ENCODE measurements at regions not wholly inside any gene's neighbourhood (a gene's known extent, or its start where the extent isn't known, plus 50 kb on each side); places are given as distances from the start of the nearest gene placed in this dataset.

- no peaks in the 10 kb centered on the region for H3K4me1 ChIP-seq (ENCODE audit: control insufficient read depth, insufficient read depth, low read length)
- no peaks in the 10 kb centered on the region for H3K9me3 ChIP-seq (ENCODE audit: control insufficient read depth, low read length)
- 89 to 100% methylated on average over 1 to 2 of the region's 3 CpGs for WGBS, 2 experiments (ENCODE audit: insufficient coverage in 1 of 2, insufficient read length in 1 of 2)
- no peaks in the 10 kb centered on the region for H3K27me3 ChIP-seq (ENCODE audit: control insufficient read depth, insufficient read depth, low read length, poor library complexity, severe bottlenecking)
- no peaks in the 10 kb centered on the region for H3K36me3 ChIP-seq (ENCODE audit: control insufficient read depth, insufficient read depth, low read length)
- peaks cover 3% of the 10 kb centered on the region for H3K9me3 Mint-ChIP-seq
- no peak overlapping the region for H3K9ac ChIP-seq (ENCODE audit: extremely low read depth, low read length, poor library complexity, severe bottlenecking)
- no peak overlapping the region for H3K4me3 ChIP-seq (ENCODE audit: low read length)
- H3K27me3 Mint-ChIP-seq (ENCODE audit: insufficient read depth) = no peaks in the 10 kb centered on the region
- no peak overlapping the region for H3K4me3 Mint-ChIP-seq
- no peaks in the 10 kb centered on the region for H3K4me1 Mint-ChIP-seq
- no peak for DNase-seq
- H3K27ac ChIP-seq (ENCODE audit: low read depth, low read length) = no peak overlapping the region
- no peak for TF ChIP-seq CTCF (conservative IDR thresholded peaks at IDR 0.05)
- H3K27ac Mint-ChIP-seq = no peak overlapping the region
- no peaks in the 10 kb centered on the region for H3K36me3 Mint-ChIP-seq (ENCODE audit: low read depth)
Measured at GRCh38 chr6:120248451-120248850, 898.9 kb upstream of the MAN1A1 start.

GRCh38 chr6:120237221-120237620, 887.7 kb upstream of the MAN1A1 start:
- DNase-seq = no peak

GRCh38 chr6:120230008-120230407, 880.4 kb upstream of the MAN1A1 start:
- Mint-ChIP-seq H3K4me3 (no peak overlapping the region), H3K36me3 (ENCODE audit: low read depth) (no peaks in the 10 kb centered on the region), H3K27ac (no peak overlapping the region), H3K27me3 (ENCODE audit: insufficient read depth) (no peaks in the 10 kb centered on the region), H3K4me1 (peaks cover 10% of the 10 kb centered on the region), H3K9me3 (no peaks in the 10 kb centered on the region)
- DNase-seq = peak; percentile 75
- Histone ChIP-seq H3K9me3 (ENCODE audit: control insufficient read depth, low read length) (no peaks in the 10 kb centered on the region), H3K9ac (ENCODE audit: extremely low read depth, low read length, poor library complexity, severe bottlenecking) (no peak overlapping the region), H3K27ac (ENCODE audit: low read depth, low read length) (no peak overlapping the region), H3K27me3 (ENCODE audit: control insufficient read depth, insufficient read depth, low read length, poor library complexity, severe bottlenecking) (no peaks in the 10 kb centered on the region), H3K36me3 (ENCODE audit: control insufficient read depth, insufficient read depth, low read length) (no peaks in the 10 kb centered on the region), H3K4me3 (ENCODE audit: low read length) (no peak overlapping the region), H3K4me1 (ENCODE audit: control insufficient read depth, insufficient read depth, low read length) (peaks cover 8% of the 10 kb centered on the region)
- peak; percentile 71 for TF ChIP-seq CTCF (conservative IDR thresholded peaks at IDR 0.05)

More at GRCh38 chr6:120237221-120237620, 887.7 kb upstream of the MAN1A1 start:
- H3K9ac ChIP-seq (ENCODE audit: extremely low read depth, low read length, poor library complexity, severe bottlenecking) = no peak overlapping the region
- Mint-ChIP-seq H3K4me3 (no peak overlapping the region), H3K27me3 (ENCODE audit: insufficient read depth) (no peaks in the 10 kb centered on the region), H3K27ac (no peak overlapping the region), H3K9me3 (peaks cover 2% of the 10 kb centered on the region), H3K4me1 (no peaks in the 10 kb centered on the region), H3K36me3 (ENCODE audit: low read depth) (no peaks in the 10 kb centered on the region)
- no peak overlapping the region for H3K27ac ChIP-seq (ENCODE audit: low read depth, low read length)
- H3K4me1 ChIP-seq (ENCODE audit: control insufficient read depth, insufficient read depth, low read length) = no peaks in the 10 kb centered on the region
- no peaks in the 10 kb centered on the region for H3K36me3 ChIP-seq (ENCODE audit: control insufficient read depth, insufficient read depth, low read length)
- H3K9me3 ChIP-seq (ENCODE audit: control insufficient read depth, low read length) = no peaks in the 10 kb centered on the region
- H3K4me3 ChIP-seq (ENCODE audit: low read length) = no peak overlapping the region
- no peaks in the 10 kb centered on the region for H3K27me3 ChIP-seq (ENCODE audit: control insufficient read depth, insufficient read depth, low read length, poor library complexity, severe bottlenecking)
- WGBS, 2 experiments (ENCODE audit: insufficient coverage in 1 of 2, insufficient read length in 1 of 2) = 100% methylated on average over 1 of the region's 1 CpG; no CpG with 5 or more reads in 1 of the 2 experiments
- TF ChIP-seq CTCF (conservative IDR thresholded peaks at IDR 0.05) = no peak
